GM19463 (cell line): ENCODE measurements at regions not wholly inside any gene's neighbourhood (a gene's known extent, or its start where the extent isn't known, plus 50 kb on each side); places are given as distances from the start of the nearest gene placed in this dataset.
"Not testable (repeated sequence)": the region's sequence is repeated elsewhere in the genome, so short reads cannot be mapped to it uniquely, and the experiment has no call there.

Source experiments
- ATAC-seq: cut with Tn5 transposase; IDR thresholded peaks from one replicate; pipeline ENCODE4 v1.9.1; 2021; ENCODE audit warnings: mild to moderate bottlenecking, moderate library complexity; ENCODE audit not compliant: unreplicated experiment

DNA sequence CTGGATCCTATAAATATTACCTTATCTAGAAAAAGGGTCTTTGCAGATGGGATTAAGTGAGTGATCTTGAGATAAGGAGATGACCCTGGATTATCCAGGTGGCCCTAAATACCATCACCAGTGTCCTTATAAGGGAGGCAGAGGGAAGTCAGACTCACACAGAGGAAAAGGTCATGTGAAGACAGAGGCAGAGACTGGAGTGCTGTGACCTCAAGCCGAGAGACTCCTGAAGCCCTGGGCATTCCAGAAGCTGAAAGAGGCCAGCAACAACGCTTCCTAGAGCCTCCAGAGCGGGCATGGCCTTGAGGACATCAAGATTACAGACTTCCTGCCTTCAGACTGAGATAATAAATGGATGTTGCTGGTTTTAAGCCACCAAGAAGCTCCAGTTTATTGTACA lies 118.8 kb downstream of the ATPSCKMT start:
- no peak for ATAC-seq

DNA sequence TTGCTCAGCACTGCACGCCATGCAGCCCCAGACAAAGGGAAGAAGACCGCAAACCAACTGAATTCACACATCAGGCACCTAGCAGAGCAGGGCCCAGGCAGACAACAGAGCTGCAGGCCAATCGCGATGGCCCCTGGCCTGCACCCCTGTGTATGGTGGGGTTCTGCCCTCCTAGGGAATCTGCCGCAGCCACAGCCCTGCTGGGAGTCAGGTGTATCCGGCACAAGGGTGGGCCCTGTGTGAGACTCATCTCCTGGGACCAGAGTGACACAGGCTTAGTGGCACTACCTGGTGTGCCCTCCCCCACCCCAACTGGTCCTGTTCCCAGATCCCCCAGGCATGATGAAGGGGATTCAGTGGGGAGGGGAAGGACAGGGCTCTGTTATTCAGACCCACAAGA lies 122.8 kb downstream of the ATPSCKMT start:
- no peak for ATAC-seq

DNA sequence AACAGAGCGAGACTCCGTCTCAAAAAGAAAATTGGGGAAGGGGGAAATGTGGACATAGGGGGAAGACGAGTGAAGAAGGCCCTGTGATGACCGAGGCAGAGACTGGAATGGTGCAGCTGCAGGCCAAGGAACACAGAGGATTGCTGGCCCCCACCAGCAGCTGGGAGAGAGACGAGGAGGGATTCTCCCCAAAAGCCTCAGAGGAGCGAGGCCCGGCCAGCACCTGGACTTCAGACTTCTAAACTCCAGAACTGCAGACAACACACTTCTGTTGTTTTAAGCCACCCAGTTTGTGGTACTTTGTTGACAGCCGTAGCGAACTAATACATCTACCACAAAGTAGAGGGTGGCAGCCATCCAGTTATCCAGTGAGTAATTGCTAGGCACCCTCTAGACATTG lies 124.6 kb downstream of the ATPSCKMT start:
- no peak for ATAC-seq

DNA sequence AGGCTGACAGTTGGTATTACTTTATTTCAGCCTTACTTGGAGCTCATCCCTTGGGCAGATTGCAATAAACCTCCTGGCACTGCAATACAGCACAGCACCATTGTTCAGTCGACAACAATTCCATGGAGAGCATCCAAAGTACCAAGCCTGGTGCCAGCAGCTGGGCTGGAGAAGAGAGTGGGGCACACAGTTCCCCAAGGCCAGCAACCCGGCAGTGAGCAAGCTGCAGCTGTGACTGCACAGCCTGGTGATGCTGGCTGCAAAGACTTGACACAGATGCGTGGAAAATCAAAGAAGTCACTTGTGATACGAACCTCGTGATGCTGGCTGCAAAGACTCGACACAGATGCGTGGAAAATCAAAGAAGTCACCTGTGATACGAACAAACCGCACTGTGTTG lies 125.4 kb downstream of the ATPSCKMT start:
- no peak for ATAC-seq

DNA sequence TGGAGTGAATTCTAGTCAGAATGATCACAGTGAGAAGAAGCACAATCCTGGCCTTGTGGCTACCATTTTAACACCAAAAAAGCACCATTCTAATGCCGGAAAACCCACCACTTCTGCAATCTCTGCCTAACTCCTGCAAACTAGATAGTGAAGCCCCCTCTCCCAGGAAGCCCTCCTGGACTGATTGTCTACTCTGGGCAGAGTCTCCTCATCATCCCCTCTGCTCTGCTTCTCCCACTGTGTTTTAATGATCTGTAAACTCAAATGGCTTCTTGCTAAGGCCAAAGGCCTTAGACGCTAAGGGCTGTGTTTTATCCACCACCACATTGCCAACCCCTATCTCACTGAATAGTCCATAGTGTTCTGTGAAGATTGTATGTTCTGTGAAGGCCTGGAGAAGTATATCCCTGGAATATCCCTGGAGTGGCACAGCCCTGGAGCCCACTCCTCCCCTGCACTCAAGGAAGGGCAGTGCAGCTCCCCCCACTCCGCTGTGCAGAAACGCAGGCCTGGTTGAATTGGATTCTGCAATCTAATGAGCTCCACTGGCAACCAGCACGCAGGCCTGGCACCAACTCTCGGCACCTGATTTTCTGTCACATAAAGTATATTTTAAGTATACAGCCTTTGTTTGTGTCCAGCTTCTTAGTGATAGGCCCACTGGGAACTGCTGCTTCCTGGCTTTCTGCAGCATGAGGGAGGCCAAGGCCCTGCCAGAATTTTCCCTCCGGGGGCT lies 126.3 kb downstream of the ATPSCKMT start:
- ATAC-seq: no peak

DNA sequence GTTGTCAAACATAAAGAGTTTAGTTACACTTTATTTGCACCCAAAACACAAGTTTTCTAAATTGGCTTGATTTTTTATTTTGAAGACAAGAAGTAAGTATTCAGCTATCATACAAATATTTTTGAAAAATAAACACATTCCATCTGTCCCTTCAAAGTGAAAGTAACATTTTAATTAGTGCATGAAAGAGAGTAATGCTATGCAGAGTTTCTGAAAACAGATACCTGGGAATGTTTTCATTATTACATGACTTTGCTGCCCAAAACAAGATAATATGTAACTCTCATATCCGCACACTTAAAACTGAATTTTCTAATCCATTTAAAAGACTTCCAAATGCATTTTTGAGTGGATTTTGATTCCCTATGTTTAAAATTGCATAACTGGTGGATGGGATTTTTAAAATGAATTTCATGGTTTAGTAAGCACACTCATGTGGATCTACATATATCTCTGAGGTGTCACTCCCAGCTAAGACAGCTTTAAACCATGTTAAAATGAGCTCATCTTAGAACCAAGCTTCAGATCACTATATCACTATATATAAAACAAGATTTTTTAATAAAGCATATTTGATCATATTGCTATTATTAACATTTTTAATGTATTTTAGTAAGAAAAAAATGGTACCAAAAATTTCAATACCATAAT lies 127.5 kb downstream of the ATPSCKMT start:
- no peak for ATAC-seq

DNA sequence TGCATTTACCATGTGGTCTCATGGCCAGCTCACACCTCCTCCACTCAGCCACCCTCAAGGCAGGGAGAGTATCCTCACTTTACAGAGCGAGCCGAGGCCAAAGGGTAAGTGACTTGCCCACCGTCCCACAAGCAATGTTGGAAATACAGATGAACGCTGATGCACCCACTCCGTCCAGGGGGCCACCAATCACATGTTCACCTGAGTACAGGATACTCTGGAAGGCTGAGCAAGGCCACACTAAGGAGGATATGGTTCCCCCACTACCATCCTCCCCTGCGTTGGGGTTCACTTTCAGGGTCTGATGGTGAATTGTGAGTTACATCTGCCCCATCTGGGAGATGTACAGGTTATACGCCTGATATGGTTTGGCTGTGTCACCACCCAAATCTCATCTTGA lies 128.8 kb downstream of the ATPSCKMT start:
- no peak for ATAC-seq

DNA sequence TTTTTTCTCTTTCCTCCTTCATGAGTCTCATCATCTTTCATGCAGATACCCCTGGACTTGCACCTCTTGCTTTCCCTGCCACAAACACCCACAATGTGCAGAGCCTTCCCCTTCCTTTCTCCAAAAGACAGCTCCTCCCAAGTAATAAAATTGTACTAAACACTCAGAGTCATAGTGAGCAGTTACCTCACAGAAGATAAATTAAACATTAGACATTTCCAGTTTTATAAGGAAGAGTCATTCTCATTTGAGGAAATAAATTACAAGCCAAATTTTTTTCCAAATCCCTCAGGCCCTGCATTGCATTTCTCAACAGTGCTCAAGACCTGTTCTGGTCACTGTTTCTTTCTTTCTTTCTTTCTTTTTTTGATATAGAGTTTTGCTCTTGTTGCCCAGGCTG lies 131.5 kb downstream of the ATPSCKMT start:
- ATAC-seq: no peak

DNA sequence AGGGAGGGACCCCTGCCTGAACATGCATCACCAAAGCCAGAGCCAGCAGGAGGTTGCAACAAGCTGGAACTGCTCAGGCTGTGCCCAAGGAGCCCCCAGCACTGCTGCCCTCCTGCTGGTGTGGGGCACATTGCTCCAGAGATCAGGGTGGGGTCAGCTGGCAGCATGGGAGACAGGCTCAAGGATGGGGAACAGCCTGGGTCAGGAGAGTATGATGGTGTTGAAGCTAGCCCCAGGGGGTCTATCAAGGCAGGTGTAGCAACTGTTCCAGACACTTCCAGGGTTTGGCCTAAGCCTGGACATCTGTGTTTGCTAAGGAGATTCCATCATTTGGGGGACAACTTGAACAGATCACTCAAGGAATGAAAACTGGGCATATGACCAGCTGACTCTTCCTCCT lies 133.1 kb downstream of the ATPSCKMT start:
- no peak for ATAC-seq

DNA sequence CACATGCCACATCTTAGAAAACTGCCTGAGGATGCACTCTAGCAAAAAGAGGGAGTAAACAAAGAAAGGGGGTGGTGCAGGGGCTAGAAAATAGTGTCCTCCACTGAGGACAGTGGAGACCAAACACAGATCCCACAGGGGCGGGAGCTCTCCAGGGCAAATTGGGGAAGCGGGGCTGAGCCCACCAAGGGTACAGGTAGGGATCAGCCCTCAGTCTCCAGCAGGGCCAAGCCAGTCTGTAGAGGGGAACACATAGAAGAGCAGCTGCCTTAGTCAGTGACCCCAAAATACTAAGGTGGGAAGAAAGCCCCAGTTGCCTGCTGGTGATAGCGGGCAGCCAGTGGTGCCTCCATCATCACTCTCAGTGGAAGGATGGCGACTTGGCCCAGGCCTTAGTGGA lies 134.0 kb downstream of the ATPSCKMT start:
- no peak for ATAC-seq

DNA sequence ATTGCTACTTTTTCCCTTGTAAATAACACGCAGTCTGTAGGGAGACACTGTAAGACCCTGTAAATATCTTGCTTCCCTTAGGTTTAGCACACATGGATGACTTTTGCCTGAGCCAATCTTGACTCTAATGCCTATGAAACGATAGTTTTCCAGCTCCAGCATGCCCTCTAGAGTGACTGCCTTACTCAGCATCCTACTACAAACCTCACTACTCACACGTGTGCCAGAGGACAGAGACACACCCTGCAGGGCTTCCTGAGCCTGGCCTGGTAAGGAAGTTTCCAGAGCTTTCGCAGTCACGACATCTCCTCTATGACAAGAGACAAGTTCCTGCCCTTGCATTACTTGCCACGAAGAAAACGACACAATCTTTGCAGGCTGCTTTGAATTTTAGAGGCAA lies 138.1 kb downstream of the ATPSCKMT start:
- no peak for ATAC-seq

DNA sequence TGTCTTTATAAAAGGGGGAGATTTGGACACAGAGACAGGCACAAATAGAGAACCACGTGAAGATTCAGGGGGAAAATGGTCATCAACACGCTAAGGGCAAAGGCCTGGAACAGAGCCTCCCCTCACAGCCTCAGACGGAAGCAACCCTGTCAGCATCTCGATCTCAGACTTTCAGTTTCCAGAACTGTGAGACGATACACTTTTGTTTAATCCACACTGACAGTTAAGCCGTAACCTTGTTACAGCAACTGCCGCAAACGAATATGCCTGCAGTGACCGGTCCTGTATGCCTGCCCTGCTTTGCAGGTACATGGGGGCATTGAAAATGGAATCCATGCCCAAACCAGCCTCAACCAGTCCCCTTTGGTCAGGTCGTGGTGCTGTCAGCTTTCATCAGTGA lies 139.5 kb downstream of the ATPSCKMT start:
- ATAC-seq: no peak

DNA sequence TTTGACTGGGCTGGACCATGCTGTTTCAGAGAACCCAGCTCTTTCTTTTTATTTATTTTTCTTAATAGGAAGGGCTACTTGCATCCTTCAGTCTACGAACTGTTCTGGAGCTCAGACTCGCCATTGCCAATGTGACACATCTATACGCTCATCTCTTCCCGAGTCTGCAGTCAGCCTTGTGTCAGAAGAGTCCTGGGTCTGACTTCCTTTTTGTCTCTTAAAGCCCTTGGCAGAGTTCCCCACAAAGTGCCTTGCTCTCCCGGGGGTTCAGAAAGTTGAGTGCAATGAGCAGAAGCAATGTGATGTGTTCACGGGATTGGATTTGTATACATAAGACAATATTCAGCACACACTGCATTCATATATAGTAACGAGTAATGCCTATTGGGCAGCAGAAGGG lies 140.4 kb downstream of the ATPSCKMT start:
- ATAC-seq: no peak

DNA sequence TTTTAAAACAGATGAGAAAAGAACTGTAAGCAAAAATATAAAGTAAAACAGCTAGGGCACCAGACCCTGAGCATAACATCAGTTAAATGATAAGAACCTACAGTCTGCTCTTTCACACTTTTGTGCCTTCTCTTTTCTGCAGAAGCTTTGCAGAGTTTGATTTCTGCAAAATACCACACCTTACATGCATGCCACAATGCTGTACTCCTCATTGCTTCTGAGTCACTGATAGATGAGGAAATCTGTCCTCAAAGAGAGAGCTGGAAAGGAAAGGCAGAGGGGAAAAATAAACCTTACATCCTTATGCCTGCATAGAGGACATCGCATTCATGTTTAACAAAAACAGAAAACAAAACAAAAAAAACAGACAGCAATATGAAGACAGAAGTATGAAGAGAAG lies 142.9 kb downstream of the ATPSCKMT start:
- no peak for ATAC-seq

DNA sequence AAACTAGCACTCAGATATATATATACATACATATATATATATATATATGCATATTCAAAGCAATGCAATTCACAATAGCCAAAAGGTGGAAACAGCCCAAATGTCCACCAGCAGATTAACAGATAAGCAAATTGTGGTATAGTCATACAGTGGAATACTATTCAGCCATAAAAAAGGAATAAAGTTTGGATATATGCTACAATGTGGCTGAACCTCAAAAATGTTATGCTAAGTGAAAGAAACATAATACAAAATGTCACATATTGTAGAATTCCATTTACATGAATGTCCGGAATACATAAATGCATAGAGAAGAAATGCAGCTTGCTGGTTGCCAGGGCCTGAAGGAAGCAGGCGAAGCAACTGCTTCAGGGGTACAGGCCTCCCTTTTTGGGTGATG lies 143.4 kb downstream of the ATPSCKMT start:
- ATAC-seq: no peak

DNA sequence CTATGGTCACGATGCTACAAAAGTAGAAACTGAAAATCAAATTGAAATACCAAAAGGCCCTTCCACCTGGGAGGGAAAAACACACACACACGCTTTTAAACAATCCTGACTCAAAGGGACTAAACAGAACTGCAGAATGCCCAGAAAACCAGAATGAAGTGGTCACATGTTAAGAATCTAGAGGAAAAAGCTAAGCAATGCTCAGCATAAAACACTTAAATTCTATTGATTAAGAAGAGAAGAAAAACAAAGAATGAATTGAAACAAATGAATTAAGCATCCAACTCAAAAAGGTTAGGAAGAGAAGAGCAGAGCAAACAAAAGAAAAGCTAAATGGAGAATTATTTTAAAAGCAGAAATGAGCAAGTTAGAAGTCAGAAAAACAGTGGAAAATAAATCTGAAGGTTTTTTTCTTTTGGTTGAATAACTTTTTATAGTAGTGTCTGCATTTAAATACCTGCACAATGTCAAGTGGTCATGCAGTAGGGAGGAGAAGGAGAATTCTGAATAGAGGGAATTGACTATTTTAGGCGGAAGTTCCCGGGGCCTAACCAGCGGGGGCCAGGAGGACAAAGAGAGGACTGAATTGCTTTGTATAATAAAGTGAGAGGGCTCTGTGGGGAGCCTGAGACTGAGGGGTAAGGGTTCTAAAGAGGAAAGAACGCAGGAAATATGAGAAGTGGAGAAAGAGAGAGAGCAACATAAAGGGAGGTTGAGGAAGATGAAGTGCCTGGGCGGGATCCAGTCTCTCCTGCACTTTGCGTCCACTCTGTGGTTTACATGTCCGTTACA lies 146.8 kb downstream of the ATPSCKMT start:
- ATAC-seq: no peak

DNA sequence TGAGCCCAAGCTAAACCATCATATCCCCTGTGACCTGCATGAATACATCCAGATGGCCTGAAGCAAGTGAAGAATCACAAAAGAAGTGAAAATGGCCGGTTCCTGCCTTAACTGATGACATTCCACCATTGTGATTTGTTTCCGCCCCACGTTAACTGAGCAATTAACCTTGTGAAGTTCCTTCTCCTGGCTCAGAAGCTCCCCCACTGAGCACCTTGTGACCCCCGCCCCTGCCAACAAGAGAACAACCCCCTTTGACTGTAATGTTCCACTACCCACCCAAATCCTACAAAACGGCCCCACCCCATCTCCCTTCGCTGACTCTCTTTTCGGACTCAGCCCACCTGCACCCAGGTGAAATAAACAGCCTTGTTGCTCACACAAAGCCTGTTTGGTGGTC lies 147.5 kb downstream of the ATPSCKMT start:
- not testable (repeated sequence) for ATAC-seq

DNA sequence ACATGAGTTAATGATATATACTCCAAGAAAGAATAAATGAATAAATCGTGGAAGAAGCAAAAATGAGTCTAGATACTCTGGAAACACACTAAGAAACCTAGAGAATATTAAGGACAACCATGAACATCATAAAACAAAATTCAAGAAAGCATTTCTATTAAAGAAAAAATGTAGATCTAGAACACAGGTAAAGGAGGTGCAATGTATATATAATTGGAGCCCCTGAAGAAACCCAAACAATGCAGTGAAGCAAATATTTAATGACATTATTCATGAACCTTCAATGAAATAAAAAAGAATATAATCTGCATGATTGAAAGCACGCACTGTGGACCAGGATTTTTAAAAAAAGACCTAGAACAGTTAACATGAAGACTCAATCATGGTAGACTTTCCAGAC lies 150.1 kb downstream of the ATPSCKMT start:
- ATAC-seq: no peak

DNA sequence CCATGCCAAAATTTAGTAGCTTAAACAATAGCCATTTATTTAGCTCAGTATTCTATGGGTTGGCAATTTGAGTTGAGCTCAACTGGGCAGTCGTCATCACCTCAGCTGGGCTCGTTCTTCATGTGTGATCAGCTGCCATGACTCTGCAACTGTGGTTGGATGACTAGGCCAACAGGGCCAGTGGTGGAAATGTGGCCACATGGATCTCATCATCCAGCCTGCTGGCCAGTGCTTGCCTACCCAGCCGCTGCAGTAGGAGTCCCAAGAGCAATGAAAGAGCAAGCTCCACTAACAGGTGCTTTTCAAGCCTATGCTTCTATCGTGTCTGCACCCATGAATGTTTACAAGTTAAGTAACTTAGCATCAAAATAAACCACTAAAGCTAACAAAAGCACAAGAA lies 158.0 kb downstream of the ATPSCKMT start:
- ATAC-seq: no peak

DNA sequence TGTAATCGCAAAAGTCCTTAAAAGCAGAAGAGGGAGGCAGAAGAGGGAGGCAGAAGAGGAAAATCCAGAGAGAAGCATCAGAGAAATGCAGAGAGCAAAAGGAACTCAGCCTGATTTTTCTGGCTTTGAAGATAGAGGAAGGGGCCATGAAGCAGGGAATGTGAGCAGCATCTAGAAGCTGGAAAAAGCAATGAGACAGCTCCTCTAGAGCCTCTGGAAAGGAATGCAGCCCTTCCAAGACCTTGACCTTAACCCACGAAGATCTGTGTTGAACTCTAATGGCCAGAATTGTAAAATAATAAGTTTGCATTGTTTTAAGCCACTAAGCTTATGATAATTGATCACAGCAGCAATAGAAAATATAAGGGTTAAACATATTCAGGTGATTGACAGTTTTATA lies 159.6 kb downstream of the ATPSCKMT start:
- ATAC-seq: no peak

DNA sequence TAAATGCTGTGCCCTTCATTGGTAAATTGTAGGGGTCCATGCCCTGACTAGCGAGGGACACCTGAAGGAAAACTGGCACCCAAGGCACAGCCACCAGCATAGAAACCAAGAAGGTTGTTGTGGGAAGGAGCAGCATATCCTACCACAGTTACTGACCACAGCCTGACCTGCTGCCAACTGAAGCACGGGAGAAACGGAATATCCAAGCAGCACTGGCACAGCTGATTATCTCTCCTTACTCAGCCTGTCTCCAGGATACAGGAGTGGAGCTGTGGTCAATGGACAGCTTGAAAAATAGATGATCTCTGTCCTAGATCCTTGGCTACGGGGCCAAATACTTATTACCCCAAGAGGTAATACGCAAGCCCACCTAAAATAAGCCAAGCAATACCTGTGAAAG lies 164.5 kb downstream of the ATPSCKMT start:
- no peak for ATAC-seq

DNA sequence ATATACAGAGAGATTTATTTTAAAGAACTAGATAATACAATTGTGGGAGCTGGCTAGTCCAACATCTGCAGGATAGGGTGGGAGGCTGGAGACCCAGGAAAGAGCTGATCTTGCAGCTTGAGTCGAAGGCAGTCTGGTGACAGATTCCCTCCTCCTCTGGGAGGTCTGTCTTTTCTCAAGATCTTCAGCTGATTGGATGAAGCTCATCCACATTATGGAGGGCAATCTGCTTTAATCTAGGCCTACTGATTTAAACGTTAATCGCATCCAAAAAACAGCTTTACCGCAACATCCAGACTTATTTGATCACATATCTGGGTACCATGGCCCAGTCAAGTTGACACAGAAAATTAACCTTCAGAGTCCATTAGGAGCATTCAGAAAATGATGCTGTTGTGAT lies 168.1 kb downstream of the ATPSCKMT start:
- ATAC-seq: no peak
